ENCODE measurements at regions not wholly inside any gene's neighbourhood (a gene's known extent, or its start where the extent isn't known, plus 50 kb on each side); places are given as distances from the start of the nearest gene placed in this dataset.

GRCh38 chr7:17719998-17720397 lies 220.3 kb downstream of the SNX13 start:
- ChIA-PET POLR2A (no interaction called here), CTCF (interaction anchor here (1.4 kb wide), 1 partner anchor 13 kb away, joined by 3 read pairs; no protein-coding TSS in a partner anchor)
- Mint-ChIP-seq H3K27me3 (no peaks in the 10 kb centered on the region), H3K36me3 (ENCODE audit: low read depth) (no peaks in the 10 kb centered on the region), H3K4me3 (no peak overlapping the region), H3K27ac (no peak overlapping the region), H3K9me3 (no peaks in the 10 kb centered on the region), H3K4me1 (ENCODE audit: low read depth) (no peaks in the 10 kb centered on the region)
- intact Hi-C loops (cut with micrococcal nuclease): no loop called here
- DNase-seq (no peak), ATAC-seq (no peak)
- no peak for TF ChIP-seq CTCF (IDR thresholded peaks at IDR 0.05)

GRCh38 chr7:17721736-17722285 lies 218.5 kb downstream of the SNX13 start:
- Mint-ChIP-seq H3K27ac (no peak overlapping the region), H3K36me3 (ENCODE audit: low read depth) (no peaks in the 10 kb centered on the region), H3K27me3 (no peaks in the 10 kb centered on the region), H3K9me3 (no peaks in the 10 kb centered on the region), H3K4me3 (no peak overlapping the region), H3K4me1 (ENCODE audit: low read depth) (no peaks in the 10 kb centered on the region)
- CTCF ChIA-PET: no interaction called here
- no peak for TF ChIP-seq CTCF (IDR thresholded peaks at IDR 0.05)
- intact Hi-C loops (cut with micrococcal nuclease): no loop called here
- DNase-seq: no peak
- no peak for ATAC-seq
- POLR2A ChIA-PET: no interaction called here

- Mint-ChIP-seq H3K4me3 (no peak overlapping the region), H3K4me1 (ENCODE audit: low read depth) (no peaks in the 10 kb centered on the region), H3K27me3 (no peaks in the 10 kb centered on the region), H3K9me3 (no peaks in the 10 kb centered on the region), H3K36me3 (ENCODE audit: low read depth) (no peaks in the 10 kb centered on the region), H3K27ac (no peak overlapping the region)
- POLR2A ChIA-PET: no interaction called here
- no peak for ATAC-seq
- no peak for TF ChIP-seq CTCF (IDR thresholded peaks at IDR 0.05)
- intact Hi-C loops (cut with micrococcal nuclease): no loop called here
- CTCF ChIA-PET: no interaction called here
- DNase-seq: no peak
Observed at GRCh38 chr7:17722798-17723197, 217.5 kb downstream of the SNX13 start.

- Mint-ChIP-seq H3K4me3 (no peak overlapping the region), H3K36me3 (ENCODE audit: low read depth) (no peaks in the 10 kb centered on the region), H3K27ac (no peak overlapping the region), H3K9me3 (no peaks in the 10 kb centered on the region), H3K4me1 (ENCODE audit: low read depth) (no peaks in the 10 kb centered on the region), H3K27me3 (no peaks in the 10 kb centered on the region)
- ATAC-seq (no peak), DNase-seq (no peak)
- intact Hi-C loops (cut with micrococcal nuclease): no loop called here
- CTCF ChIA-PET: interaction anchor here (1.2 kb wide), 1 partner anchor 11 kb away, joined by 3 read pairs; no protein-coding TSS in a partner anchor
- no peak for TF ChIP-seq CTCF (IDR thresholded peaks at IDR 0.05)
- POLR2A ChIA-PET: no interaction called here
Observed at GRCh38 chr7:17725821-17726220, 214.5 kb downstream of the SNX13 start.

GRCh38 chr7:17732083-17732482 lies 208.2 kb downstream of the SNX13 start:
- H3K36me3 Mint-ChIP-seq (ENCODE audit: low read depth): no peaks in the 10 kb centered on the region
- no peaks in the 10 kb centered on the region for H3K4me1 Mint-ChIP-seq (ENCODE audit: low read depth)
- POLR2A ChIA-PET: no interaction called here
- H3K27me3 Mint-ChIP-seq: no peaks in the 10 kb centered on the region
- no peak overlapping the region for H3K27ac Mint-ChIP-seq
- no peak for ATAC-seq
- H3K9me3 Mint-ChIP-seq: peaks cover 8% of the 10 kb centered on the region
- CTCF ChIA-PET: no interaction called here
- H3K4me3 Mint-ChIP-seq: no peak overlapping the region
- TF ChIP-seq CTCF (IDR thresholded peaks at IDR 0.05): no peak
- DNase-seq: no peak
- intact Hi-C loops (cut with micrococcal nuclease): no loop called here
